ENCODE measurements at regions not wholly inside any gene's neighbourhood (a gene's known extent, or its start where the extent isn't known, plus 50 kb on each side); places are given as distances from the start of the nearest gene placed in this dataset.
A peak's percentile ranks its signal among the peaks of the same experiment; 100 is the strongest.

DNA sequence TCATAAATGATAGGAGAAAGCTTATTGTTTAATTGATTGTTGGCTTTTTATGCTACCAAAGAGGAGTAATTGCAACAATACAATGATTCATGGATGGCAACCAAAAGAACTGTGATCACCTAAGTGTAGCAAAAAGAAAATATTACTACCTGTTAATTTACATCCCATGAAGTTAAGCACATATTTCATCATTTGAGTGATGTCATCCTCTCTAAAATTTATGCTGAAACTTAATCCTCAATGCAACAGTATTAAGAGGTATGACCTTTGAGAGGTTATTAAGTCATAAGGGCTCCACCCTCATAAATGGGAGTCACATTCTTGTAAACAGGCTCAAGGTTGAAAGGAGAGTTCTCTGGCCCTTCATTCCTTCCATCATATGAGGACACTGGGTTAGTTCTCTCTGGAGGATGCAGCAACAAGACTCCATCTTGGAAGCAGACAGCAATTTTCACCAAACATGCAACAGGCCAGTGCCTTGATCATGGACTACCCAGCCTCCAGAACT, 190.6 kb upstream of the GRIK2 start:
- H3K9me3 ChIP-seq (ENCODE audit: control insufficient read depth, insufficient read depth, low read depth, low read length) = no peaks in the 10 kb centered on the region
- H3K36me3 ChIP-seq (ENCODE audit: control insufficient read depth in 2 of 2, insufficient read depth in 1 of 2, low read length in 2 of 2) = no peaks in the 10 kb centered on the region
- TF ChIP-seq SCRT2 (tag by site-specific recombination; IDR thresholded peaks at IDR 0.05) (peak; percentile 39; the same call in 1 of the 2 replicates), ZNF530 (tag by site-specific recombination; IDR thresholded peaks at IDR 0.05; ENCODE audit: low read depth) (no peak), PRDM1 (tag by site-specific recombination; IDR thresholded peaks at IDR 0.05) (no peak), ZNF664 (tag by site-specific recombination; IDR thresholded peaks at IDR 0.05) (no peak), SP7 (tag by site-specific recombination; IDR thresholded peaks at IDR 0.05) (no peak), SP3 (tag by site-specific recombination; IDR thresholded peaks at IDR 0.05) (0 out of 2 replicates have a peak, but pooled peaks have one; percentile 12), ZNF302 (tag by site-specific recombination; IDR thresholded peaks at IDR 0.05; ENCODE audit: low read depth) (no peak), ZNF114 (tag by site-specific recombination; IDR thresholded peaks at IDR 0.05) (no peak), ZNF548 (tag by site-specific recombination; IDR thresholded peaks at IDR 0.05) (no peak), ZNF121 (tag by site-specific recombination; IDR thresholded peaks at IDR 0.05) (no peak), ZNF366 (tag by site-specific recombination; conservative IDR thresholded peaks at IDR 0.05) (no peak), SCRT1 (tag by site-specific recombination; IDR thresholded peaks at IDR 0.05; ENCODE audit: borderline replicate concordance) (no peak)
- TF ChIP-seq, protein P1, sequence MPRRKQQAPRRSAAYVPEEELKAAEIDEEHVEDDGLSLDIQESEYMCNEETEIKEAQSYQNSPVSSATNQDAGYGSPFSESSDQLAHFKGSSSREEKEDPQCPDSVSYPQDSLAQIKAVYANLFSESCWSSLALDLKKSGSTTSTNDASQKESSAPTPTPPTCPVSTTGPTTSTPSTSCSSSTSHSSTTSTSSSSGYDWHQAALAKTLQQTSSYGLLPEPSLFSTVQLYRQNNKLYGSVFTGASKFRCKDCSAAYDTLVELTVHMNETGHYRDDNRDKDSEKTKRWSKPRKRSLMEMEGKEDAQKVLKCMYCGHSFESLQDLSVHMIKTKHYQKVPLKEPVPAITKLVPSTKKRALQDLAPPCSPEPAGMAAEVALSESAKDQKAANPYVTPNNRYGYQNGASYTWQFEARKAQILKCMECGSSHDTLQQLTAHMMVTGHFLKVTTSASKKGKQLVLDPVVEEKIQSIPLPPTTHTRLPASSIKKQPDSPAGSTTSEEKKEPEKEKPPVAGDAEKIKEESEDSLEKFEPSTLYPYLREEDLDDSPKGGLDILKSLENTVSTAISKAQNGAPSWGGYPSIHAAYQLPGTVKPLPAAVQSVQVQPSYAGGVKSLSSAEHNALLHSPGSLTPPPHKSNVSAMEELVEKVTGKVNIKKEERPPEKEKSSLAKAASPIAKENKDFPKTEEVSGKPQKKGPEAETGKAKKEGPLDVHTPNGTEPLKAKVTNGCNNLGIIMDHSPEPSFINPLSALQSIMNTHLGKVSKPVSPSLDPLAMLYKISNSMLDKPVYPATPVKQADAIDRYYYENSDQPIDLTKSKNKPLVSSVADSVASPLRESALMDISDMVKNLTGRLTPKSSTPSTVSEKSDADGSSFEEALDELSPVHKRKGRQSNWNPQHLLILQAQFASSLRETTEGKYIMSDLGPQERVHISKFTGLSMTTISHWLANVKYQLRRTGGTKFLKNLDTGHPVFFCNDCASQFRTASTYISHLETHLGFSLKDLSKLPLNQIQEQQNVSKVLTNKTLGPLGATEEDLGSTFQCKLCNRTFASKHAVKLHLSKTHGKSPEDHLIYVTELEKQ (tag by site-specific recombination; IDR thresholded peaks at IDR 0.05; ENCODE audit: borderline replicate concordance) = no peak
- TF ChIP-seq, protein P2, sequence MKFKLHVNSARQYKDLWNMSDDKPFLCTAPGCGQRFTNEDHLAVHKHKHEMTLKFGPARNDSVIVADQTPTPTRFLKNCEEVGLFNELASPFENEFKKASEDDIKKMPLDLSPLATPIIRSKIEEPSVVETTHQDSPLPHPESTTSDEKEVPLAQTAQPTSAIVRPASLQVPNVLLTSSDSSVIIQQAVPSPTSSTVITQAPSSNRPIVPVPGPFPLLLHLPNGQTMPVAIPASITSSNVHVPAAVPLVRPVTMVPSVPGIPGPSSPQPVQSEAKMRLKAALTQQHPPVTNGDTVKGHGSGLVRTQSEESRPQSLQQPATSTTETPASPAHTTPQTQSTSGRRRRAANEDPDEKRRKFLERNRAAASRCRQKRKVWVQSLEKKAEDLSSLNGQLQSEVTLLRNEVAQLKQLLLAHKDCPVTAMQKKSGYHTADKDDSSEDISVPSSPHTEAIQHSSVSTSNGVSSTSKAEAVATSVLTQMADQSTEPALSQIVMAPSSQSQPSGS (tag by site-specific recombination; IDR thresholded peaks at IDR 0.05; ENCODE audit: low read depth) = 0 out of 2 replicates have a peak, but pooled peaks have one; percentile 23
- TF ChIP-seq, protein P3, sequence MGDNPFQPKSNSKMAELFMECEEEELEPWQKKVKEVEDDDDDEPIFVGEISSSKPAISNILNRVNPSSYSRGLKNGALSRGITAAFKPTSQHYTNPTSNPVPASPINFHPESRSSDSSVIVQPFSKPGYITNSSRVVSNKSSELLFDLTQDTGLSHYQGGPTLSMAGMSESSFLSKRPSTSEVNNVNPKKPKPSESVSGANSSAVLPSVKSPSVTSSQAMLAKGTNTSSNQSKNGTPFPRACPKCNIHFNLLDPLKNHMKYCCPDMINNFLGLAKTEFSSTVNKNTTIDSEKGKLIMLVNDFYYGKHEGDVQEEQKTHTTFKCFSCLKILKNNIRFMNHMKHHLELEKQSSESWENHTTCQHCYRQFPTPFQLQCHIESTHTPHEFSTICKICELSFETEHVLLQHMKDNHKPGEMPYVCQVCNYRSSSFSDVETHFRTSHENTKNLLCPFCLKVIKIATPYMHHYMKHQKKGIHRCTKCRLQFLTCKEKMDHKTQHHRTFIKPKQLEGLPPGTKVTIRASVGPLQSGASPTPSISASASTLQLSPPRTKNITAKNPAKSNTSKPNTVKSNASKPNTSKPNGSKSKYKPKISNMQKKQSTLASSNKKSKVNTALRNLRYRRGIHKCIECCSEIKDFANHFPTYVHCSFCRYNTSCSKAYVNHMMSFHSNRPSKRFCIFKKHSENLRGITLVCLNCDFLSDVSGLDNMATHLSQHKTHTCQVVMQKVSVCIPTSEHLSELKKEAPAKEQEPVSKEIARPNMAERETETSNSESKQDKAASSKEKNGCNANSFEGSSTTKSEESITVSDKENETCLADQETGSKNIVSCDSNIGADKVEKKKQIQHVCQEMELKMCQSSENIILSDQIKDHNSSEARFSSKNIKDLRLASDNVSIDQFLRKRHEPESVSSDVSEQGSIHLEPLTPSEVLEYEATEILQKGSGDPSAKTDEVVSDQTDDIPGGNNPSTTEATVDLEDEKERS (tag by site-specific recombination; IDR thresholded peaks at IDR 0.05) = no peak
- TF ChIP-seq, protein P4, sequence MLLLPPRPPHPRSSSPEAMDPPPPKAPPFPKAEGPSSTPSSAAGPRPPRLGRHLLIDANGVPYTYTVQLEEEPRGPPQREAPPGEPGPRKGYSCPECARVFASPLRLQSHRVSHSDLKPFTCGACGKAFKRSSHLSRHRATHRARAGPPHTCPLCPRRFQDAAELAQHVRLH (tag by site-specific recombination; IDR thresholded peaks at IDR 0.05) = no peak
- TF ChIP-seq, protein P5, sequence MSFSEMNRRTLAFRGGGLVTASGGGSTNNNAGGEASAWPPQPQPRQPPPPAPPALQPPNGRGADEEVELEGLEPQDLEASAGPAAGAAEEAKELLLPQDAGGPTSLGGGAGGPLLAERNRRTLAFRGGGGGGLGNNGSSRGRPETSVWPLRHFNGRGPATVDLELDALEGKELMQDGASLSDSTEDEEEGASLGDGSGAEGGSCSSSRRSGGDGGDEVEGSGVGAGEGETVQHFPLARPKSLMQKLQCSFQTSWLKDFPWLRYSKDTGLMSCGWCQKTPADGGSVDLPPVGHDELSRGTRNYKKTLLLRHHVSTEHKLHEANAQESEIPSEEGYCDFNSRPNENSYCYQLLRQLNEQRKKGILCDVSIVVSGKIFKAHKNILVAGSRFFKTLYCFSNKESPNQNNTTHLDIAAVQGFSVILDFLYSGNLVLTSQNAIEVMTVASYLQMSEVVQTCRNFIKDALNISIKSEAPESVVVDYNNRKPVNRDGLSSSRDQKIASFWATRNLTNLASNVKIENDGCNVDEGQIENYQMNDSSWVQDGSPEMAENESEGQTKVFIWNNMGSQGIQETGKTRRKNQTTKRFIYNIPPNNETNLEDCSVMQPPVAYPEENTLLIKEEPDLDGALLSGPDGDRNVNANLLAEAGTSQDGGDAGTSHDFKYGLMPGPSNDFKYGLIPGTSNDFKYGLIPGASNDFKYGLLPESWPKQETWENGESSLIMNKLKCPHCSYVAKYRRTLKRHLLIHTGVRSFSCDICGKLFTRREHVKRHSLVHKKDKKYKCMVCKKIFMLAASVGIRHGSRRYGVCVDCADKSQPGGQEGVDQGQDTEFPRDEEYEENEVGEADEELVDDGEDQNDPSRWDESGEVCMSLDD (tag by site-specific recombination; IDR thresholded peaks at IDR 0.05) = no peak
- H3K4me3 ChIP-seq (ENCODE audit: low read depth, low read length) = no peak overlapping the region
- H3K27ac ChIP-seq (ENCODE audit: extremely low read depth, low read depth, low read length) = no peak overlapping the region
- ChIA-PET CTCF (interaction anchor here (0.6 kb wide), 1 partner anchor 340 kb away, joined by 3 read pairs; no protein-coding TSS in a partner anchor), POLR2A (no interaction called here)
- no peaks in the 10 kb centered on the region for H3K4me1 ChIP-seq (ENCODE audit: control insufficient read depth, insufficient read depth, low read length)
